ENCODE measurements at regions not wholly inside any gene's neighbourhood (a gene's known extent, or its start where the extent isn't known, plus 50 kb on each side); places are given as distances from the start of the nearest gene placed in this dataset.
"Not testable (repeated sequence)": the region's sequence is repeated elsewhere in the genome, so short reads cannot be mapped to it uniquely, and the experiment has no call there.

- TF ChIP-seq, protein P1, sequence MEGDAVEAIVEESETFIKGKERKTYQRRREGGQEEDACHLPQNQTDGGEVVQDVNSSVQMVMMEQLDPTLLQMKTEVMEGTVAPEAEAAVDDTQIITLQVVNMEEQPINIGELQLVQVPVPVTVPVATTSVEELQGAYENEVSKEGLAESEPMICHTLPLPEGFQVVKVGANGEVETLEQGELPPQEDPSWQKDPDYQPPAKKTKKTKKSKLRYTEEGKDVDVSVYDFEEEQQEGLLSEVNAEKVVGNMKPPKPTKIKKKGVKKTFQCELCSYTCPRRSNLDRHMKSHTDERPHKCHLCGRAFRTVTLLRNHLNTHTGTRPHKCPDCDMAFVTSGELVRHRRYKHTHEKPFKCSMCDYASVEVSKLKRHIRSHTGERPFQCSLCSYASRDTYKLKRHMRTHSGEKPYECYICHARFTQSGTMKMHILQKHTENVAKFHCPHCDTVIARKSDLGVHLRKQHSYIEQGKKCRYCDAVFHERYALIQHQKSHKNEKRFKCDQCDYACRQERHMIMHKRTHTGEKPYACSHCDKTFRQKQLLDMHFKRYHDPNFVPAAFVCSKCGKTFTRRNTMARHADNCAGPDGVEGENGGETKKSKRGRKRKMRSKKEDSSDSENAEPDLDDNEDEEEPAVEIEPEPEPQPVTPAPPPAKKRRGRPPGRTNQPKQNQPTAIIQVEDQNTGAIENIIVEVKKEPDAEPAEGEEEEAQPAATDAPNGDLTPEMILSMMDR (conservative IDR thresholded peaks at IDR 0.05 in 1 of 2, IDR thresholded peaks at IDR 0.05 in 1 of 2; ENCODE audit: extremely low read depth in 1 of 2, insufficient read depth in 1 of 2, low read depth in 1 of 2, low read length in 2 of 2) = not testable (repeated sequence)
- not testable (repeated sequence) for TF ChIP-seq EZH2 (IDR thresholded peaks at IDR 0.05; ENCODE audit: borderline replicate concordance, low read length)
Measured at GRCh38 chr13:24948977-24949376, 147.0 kb upstream of the PABPC3 start.

Data from mammary epithelial cell (primary cell).